T-helper 22 cell (primary cell): ENCODE measurements at regions not wholly inside any gene's neighbourhood (a gene's known extent, or its start where the extent isn't known, plus 50 kb on each side); places are given as distances from the start of the nearest gene placed in this dataset.

ENCODE experiments used
- DNase-seq: peaks from one replicate; pipeline ENCODE4 v3.0.0-alpha.2; 2020; ENCODE audit warnings: low read depth

- no peak for DNase-seq
Observed at GRCh38 chr4:128355305-128355704, 67.7 kb upstream of the PGRMC2 start.

GRCh38 chr4:128354205-128354821 is 66.7 kb upstream of the PGRMC2 start:
- no peak for DNase-seq

GRCh38 chr4:128353791-128354190 is 66.2 kb upstream of the PGRMC2 start:
- no peak for DNase-seq

GRCh38 chr4:128351502-128351901 is 63.9 kb upstream of the PGRMC2 start:
- no peak for DNase-seq

GRCh38 chr4:128350449-128351045 is 62.9 kb upstream of the PGRMC2 start:
- DNase-seq = no peak

- DNase-seq = no peak
Observed at GRCh38 chr4:128349921-128350320, 62.3 kb upstream of the PGRMC2 start.

- DNase-seq = no peak
Observed at GRCh38 chr4:128347930-128348660, 60.5 kb upstream of the PGRMC2 start.

GRCh38 chr4:128347175-128347868 is 59.7 kb upstream of the PGRMC2 start:
- DNase-seq = no peak

- DNase-seq = no peak
Observed at GRCh38 chr4:128346054-128346716, 58.6 kb upstream of the PGRMC2 start.

GRCh38 chr4:128345650-128346049 is 58.0 kb upstream of the PGRMC2 start:
- no peak for DNase-seq

- DNase-seq = no peak
Observed at GRCh38 chr4:128342762-128343161, 55.1 kb upstream of the PGRMC2 start.

GRCh38 chr4:128341634-128342033 is 54.0 kb upstream of the PGRMC2 start:
- DNase-seq = no peak

- DNase-seq = no peak
Observed at GRCh38 chr4:128338634-128339355, 51.2 kb upstream of the PGRMC2 start.

GRCh38 chr4:128337863-128338262 is 50.2 kb upstream of the PGRMC2 start:
- no peak for DNase-seq
